ENCODE measurements at regions not wholly inside any gene's neighbourhood (a gene's known extent, or its start where the extent isn't known, plus 50 kb on each side); places are given as distances from the start of the nearest gene placed in this dataset.

DNA sequence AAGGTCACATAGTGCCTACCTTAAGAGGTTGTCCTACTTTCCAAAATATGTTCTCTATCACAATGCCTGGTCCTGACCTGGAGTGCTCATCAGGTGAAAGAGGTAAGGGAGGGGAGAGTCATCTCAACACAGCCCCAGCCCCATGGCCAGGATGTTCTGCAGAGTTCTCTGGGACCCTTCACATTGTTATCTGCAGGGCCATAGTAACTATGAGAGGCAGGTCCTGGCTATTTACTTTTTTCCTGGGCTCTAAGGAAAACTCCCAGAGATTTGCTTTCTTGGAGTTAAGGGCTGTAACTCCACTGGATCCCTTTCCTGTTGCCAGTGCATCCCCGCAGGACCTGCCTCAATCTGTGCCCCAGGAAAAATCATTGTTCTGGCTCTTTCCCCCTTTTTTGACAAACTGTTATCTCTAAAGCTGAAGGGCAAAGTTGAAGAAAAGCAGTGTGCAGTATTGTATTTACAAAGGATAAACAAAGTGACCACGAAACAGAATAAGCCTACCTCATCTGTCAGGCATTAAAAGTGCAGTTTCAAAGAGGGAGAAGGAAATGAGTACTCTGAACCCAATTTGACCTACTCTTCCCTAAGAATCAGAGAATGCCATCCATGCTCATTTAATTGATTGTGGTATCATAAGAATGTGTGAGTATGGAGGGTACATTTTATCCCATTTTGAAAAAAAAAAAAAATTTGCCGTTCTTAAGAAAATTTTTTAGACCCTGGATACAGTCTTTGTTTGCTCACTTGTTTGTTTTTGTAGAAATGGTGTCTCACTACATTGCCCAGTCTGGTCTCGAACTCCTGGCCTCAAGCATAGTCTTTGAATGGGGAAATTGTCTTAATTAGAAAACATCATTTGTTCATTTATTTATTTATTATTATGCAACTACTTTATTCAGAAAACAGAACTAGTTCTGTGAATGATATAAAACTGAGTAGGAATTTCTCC, 149.6 kb downstream of the RHOU start (continued):
- TF ChIP-seq RFXANK (CRISPR knock-in tag; IDR thresholded peaks at IDR 0.05) (no peak), NCOR1 (IDR thresholded peaks at IDR 0.05; ENCODE audit: borderline replicate concordance, low read length) (peak; percentile 60; the same call in 1 of the 2 replicates), GATAD1 (CRISPR knock-in tag; IDR thresholded peaks at IDR 0.05) (0 out of 2 replicates have a peak, but pooled peaks have one; percentile 25)

- Histone ChIP-seq H3K27me3 (ENCODE audit: control insufficient read depth in 1 of 2, insufficient read depth in 2 of 2, low read length in 2 of 2) (no peaks in the 10 kb centered on the region), H4K20me1 (ENCODE audit: insufficient read depth, low read length) (no peaks in the 10 kb centered on the region), H3K4me3 (replicated peaks in 1 of 3; ENCODE audit: insufficient read depth in 1 of 3, low read depth in 2 of 3, low read length in 3 of 3) (no peak overlapping the region), H2AFZ (ENCODE audit: low read length) (no peak overlapping the region), H3K4me2 (ENCODE audit: low read depth, low read length) (no peak overlapping the region), H3K9ac (ENCODE audit: insufficient read depth, low read depth, low read length) (no peak overlapping the region), H3K36me3 (replicated peaks in 1 of 2; ENCODE audit: control insufficient read depth in 1 of 2, insufficient read depth in 2 of 2, low read length in 2 of 2) (no peaks in the 10 kb centered on the region), H3K79me2 (ENCODE audit: insufficient read depth, low read length) (no peaks in the 10 kb centered on the region), H3K4me1 (ENCODE audit: insufficient read depth, low read length) (peaks cover 29% of the 10 kb centered on the region), H3K27ac (ENCODE audit: extremely low read length, insufficient read depth, low read length) (no peak overlapping the region), H3K9me3 (ENCODE audit: low read length) (peaks cover 9% of the 10 kb centered on the region)
- ChIA-PET POLR2A (no interaction called here), CTCF (ENCODE audit: low intra/inter-chr PET ratio, low total read pairs) (no interaction called here)
- DNase-seq (ENCODE audit: low spot score) (no peak), FAIRE-seq (no peak), ATAC-seq (no peak)
- in situ Hi-C loops (cut with HindIII; ENCODE audit: extremely low pct_ligation_motif_present, low pct_unique_long_range_greater_than_20kb): no loop called here
- no TSS peak for BruUV-seq (replicated peaks)
- intact Hi-C loops (cut with micrococcal nuclease; ENCODE audit: unreplicated experiment): no loop called here
- 93% methylated on average over 7 of the region's 7 CpGs for WGBS (ENCODE audit: low lambda C conversion rate)
- TF ChIP-seq SALL2 (CRISPR knock-in tag; IDR thresholded peaks at IDR 0.05) (no peak), CSRNP2 (CRISPR knock-in tag; conservative IDR thresholded peaks at IDR 0.05; ENCODE audit: low read depth) (no peak), MZF1 (CRISPR knock-in tag; IDR thresholded peaks at IDR 0.05; ENCODE audit: borderline replicate concordance) (no peak), SIX4 (CRISPR knock-in tag; IDR thresholded peaks at IDR 0.05) (no peak), ZNF512B (CRISPR knock-in tag; IDR thresholded peaks at IDR 0.05; ENCODE audit: borderline replicate concordance) (no peak), TAF1 (CRISPR knock-in tag; IDR thresholded peaks at IDR 0.05) (no peak), TEAD2 (CRISPR knock-in tag; IDR thresholded peaks at IDR 0.05) (no peak)
- TF ChIP-seq, protein P1, sequence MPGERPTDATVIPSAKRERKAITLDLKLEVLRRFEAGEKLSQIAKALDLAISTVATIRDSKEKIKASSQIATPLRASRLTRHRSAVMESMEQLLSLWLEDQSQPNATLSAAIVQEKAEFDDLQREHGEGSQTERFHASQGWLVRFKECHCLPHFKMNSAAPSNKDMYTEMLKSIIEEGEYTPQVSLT (CRISPR knock-in tag; IDR thresholded peaks at IDR 0.05; ENCODE audit: borderline replicate concordance, low read depth): no peak
- TF ChIP-seq, protein P2, sequence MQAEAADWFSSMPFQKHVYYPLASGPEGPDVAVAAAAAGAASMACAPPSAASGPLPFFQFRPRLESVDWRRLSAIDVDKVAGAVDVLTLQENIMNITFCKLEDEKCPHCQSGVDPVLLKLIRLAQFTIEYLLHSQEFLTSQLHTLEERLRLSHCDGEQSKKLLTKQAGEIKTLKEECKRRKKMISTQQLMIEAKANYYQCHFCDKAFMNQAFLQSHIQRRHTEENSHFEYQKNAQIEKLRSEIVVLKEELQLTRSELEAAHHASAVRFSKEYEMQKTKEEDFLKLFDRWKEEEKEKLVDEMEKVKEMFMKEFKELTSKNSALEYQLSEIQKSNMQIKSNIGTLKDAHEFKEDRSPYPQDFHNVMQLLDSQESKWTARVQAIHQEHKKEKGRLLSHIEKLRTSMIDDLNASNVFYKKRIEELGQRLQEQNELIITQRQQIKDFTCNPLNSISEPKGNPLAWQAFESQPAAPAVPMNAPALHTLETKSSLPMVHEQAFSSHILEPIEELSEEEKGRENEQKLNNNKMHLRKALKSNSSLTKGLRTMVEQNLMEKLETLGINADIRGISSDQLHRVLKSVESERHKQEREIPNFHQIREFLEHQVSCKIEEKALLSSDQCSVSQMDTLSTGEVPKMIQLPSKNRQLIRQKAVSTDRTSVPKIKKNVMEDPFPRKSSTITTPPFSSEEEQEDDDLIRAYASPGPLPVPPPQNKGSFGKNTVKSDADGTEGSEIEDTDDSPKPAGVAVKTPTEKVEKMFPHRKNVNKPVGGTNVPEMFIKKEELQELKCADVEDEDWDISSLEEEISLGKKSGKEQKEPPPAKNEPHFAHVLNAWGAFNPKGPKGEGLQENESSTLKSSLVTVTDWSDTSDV (CRISPR knock-in tag; IDR thresholded peaks at IDR 0.05): no peak
Measured at GRCh38 chr1:228885845-228886244, 150.6 kb downstream of the RHOU start.

Data from HepG2 (cell line).